AG04450 (cell line): ENCODE measurements at regions not wholly inside any gene's neighbourhood (a gene's known extent, or its start where the extent isn't known, plus 50 kb on each side); places are given as distances from the start of the nearest gene placed in this dataset.
A peak's percentile ranks its signal among the peaks of the same experiment; 100 is the strongest.

Source experiments
- CTCF ChIA-PET: fragments of 300-600, 350-600 bp; formaldehyde crosslinking; extraction: SDS; loops from one replicate; lab custom pipeline; 2022; ENCODE audit warnings: antibody characterized with exemption, inconsistent platforms; lab: Charles Lee
- POLR2A ChIA-PET: fragments of 350-600 bp; formaldehyde crosslinking; extraction: SDS; loops from one replicate; lab custom pipeline; 2021; ENCODE audit warnings: antibody characterized with exemption, inconsistent platforms; lab: Yijun Ruan, JAX
- DNase-seq: peaks from one replicate; pipeline ENCODE4 v3.0.0-alpha.2; 2011; ENCODE audit warnings: low read depth, low spot score
- H3K27ac ChIP-seq: one replicate; pipeline ENCODE4 v1.5.1; 2012; ENCODE audit warnings: low read depth, low read length, control low read depth
- H3K27me3 ChIP-seq: one replicate; pipeline ENCODE4 v1.6.0; 2012; ENCODE audit warnings: low read length; ENCODE audit not compliant: control insufficient read depth, insufficient read depth
- H3K4me3 ChIP-seq: 2 replicates; pipeline ENCODE4 v1.5.1; 2011; ENCODE audit warnings: mild to moderate bottlenecking, low read depth, low read length, control low read depth
- H3K9me3 ChIP-seq: 2 replicates; pipeline ENCODE4 v1.5.1; 2012; ENCODE audit warnings: low read length; ENCODE audit not compliant: control insufficient read depth, insufficient read depth
- CTCF ChIP-seq: IDR thresholded peaks from 2 replicates; pipeline ENCODE4 v1.5.1; 2011; ENCODE audit warnings: low read depth, low read length, control low read depth, inconsistent platforms

DNA sequence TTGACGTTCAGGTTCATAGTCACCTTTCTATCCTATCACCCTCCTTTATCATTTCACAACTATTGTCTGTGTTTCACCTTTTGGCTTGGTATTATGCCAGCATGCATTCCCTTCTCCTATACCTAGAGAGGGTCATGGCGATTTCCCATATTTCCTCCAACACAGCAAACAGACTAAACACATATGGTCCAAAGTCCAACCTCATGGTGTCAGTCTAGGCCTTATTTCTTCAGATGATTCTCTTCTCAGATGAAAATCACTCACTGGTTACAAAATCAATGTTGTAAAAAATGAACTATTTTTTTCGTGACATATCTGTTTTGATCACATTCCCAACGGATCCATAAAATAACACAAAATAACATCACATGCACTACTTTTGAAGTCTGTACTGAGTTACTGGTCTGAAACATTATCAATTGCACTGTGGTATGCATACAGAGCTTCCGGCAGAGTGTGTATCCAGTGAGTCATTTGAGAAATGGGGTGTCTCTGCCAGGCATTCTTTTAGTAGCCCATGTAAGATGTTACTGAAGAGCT lies 204.8 kb upstream of the GALNT5 start:
- no peak for TF ChIP-seq CTCF
- CTCF ChIA-PET = interaction anchor here (0.6 to 1.5 kb wide), 3 partner anchors 141 to 718 kb away, joined by 3 to 6 read pairs (median 3); no protein-coding TSS in a partner anchor
- Histone ChIP-seq H3K27ac (no peak overlapping the region), H3K9me3 (no peaks in the 10 kb centered on the region), H3K27me3 (no peaks in the 10 kb centered on the region), H3K4me3 (no peak overlapping the region)
- DNase-seq = peak; percentile 57
- POLR2A ChIA-PET = interaction anchor here (0.6 kb wide), 1 partner anchor 121 kb away, joined by 3 read pairs; no protein-coding TSS in a partner anchor

GRCh38 chr2:157053876-157054275 lies 203.6 kb upstream of the GALNT5 start:
- Histone ChIP-seq H3K4me3 (no peak overlapping the region), H3K27ac (no peak overlapping the region), H3K27me3 (no peaks in the 10 kb centered on the region), H3K9me3 (no peaks in the 10 kb centered on the region)
- CTCF ChIA-PET = interaction anchor here (0.6 to 1.5 kb wide), 6 partner anchors 139 to 1685 kb away, joined by 3 to 6 read pairs (median 3); no protein-coding TSS in a partner anchor
- DNase-seq = no peak
- no peak for TF ChIP-seq CTCF
- POLR2A ChIA-PET = no interaction called here

GRCh38 chr2:157055660-157056199 lies 201.8 kb upstream of the GALNT5 start:
- no peak overlapping the region for H3K4me3 ChIP-seq
- H3K27ac ChIP-seq = no peak overlapping the region
- no peaks in the 10 kb centered on the region for H3K27me3 ChIP-seq
- no peak for DNase-seq
- ChIA-PET CTCF (interaction anchor here (0.9 to 3.1 kb wide), 9 partner anchors 10 to 1678 kb away, joined by 3 to 26 read pairs (median 4); no protein-coding TSS in a partner anchor), POLR2A (interaction anchor here (0.6 to 1.4 kb wide), 5 partner anchors 32 to 138 kb away, joined by 4 to 9 read pairs (median 6); no protein-coding TSS in a partner anchor)
- no peaks in the 10 kb centered on the region for H3K9me3 ChIP-seq
- peak; percentile 60 for TF ChIP-seq CTCF

DNA sequence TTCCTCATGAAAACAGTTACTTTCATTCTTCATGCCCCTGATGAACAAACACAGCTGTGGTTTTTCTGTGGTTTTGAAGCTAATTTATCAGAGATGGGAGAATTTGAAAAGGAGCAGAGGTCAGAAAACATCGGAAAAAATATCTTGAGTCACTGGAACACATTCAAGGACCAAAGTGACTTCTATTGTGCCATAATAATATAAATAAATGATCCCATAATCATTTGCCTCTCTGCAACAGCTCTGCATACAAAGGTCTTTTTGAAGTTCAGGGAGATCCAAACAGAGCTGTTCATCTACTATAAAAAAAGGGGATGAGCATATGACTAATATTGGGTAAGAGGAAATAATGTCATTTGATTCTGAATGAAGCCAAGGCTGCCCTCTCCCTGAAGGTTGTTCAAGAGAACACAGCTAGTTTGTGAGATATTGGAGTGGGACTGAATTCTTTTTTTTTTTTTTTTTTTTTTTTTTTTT lies 201.3 kb upstream of the GALNT5 start:
- Histone ChIP-seq H3K9me3 (no peaks in the 10 kb centered on the region), H3K4me3 (no peak overlapping the region; the same call in 1 of the 2 replicates), H3K27me3 (no peaks in the 10 kb centered on the region), H3K27ac (no peak overlapping the region)
- TF ChIP-seq CTCF = 0 out of 2 replicates have a peak, but pooled peaks have one; percentile 14
- ChIA-PET CTCF (interaction anchor here (0.9 to 3.1 kb wide), 11 partner anchors 10 to 1679 kb away, joined by 3 to 26 read pairs (median 4); no protein-coding TSS in a partner anchor), POLR2A (interaction anchor here (0.6 to 1.4 kb wide), 5 partner anchors 31 to 138 kb away, joined by 4 to 9 read pairs (median 6); no protein-coding TSS in a partner anchor)
- DNase-seq = peak; percentile 42

- CTCF ChIA-PET = interaction anchor here (0.6 to 3.1 kb wide), 4 partner anchors 10 to 723 kb away, joined by 3 to 26 read pairs (median 4); no protein-coding TSS in a partner anchor
- DNase-seq = no peak
- H3K27ac ChIP-seq = no peak overlapping the region
- H3K9me3 ChIP-seq = no peaks in the 10 kb centered on the region
- POLR2A ChIA-PET = no interaction called here
- TF ChIP-seq CTCF = no peak
- H3K27me3 ChIP-seq = no peaks in the 10 kb centered on the region
- no peak overlapping the region for H3K4me3 ChIP-seq
These were observed 199.3 kb upstream of the GALNT5 start for GRCh38 chr2:157058161-157058560.
